Stomach (tissue), 4 donors: ENCODE measurements at regions not wholly inside any gene's neighbourhood (a gene's known extent, or its start where the extent isn't known, plus 50 kb on each side); places are given as distances from the start of the nearest gene placed in this dataset.

Source experiments
- CTCF ChIP-seq, 7 experiments: fragments of 450-650 bp in 4 of 7; fragments of 200-600 bp in 3 of 7; sonication (generic) in 3 of 7; IDR thresholded peaks; one replicate each; pipeline ENCODE4 v1.5.1; 2016 to 2019; ENCODE audit warnings: antibody characterized with exemption in 7 of 7, control low read depth in 2 of 7, mild to moderate bottlenecking in 1 of 7
- EP300 ChIP-seq: sonication (generic); formaldehyde crosslinking; IDR thresholded peaks from one replicate; pipeline ENCODE4 v1.6.1; 2017; ENCODE audit warnings: antibody characterized with exemption
- POLR2A ChIP-seq, 4 donors: fragments of 450-650 bp; IDR thresholded peaks; one replicate each; pipeline ENCODE4 v1.6.1; 2016; ENCODE audit warnings: antibody characterized with exemption in 4 of 4, control low read depth in 2 of 4, mild to moderate bottlenecking in 1 of 4, moderate library complexity in 1 of 4
- POLR2AphosphoS5 ChIP-seq, 3 donors: sonication (generic); formaldehyde crosslinking; IDR thresholded peaks; one replicate each; pipeline ENCODE4 v1.6.1; 2016; ENCODE audit warnings: antibody characterized with exemption in 3 of 3

GRCh38 chr10:129199826-129200225 lies 267.2 kb upstream of the MGMT start:
- no peak for TF ChIP-seq CTCF (IDR thresholded peaks at IDR 0.05)
- no peak for TF ChIP-seq EP300
- TF ChIP-seq POLR2A (IDR thresholded peaks at IDR 0.05) = no peak
- TF ChIP-seq POLR2AphosphoS5 (IDR thresholded peaks at IDR 0.05) = no peak
